GM19240 (cell line): ENCODE measurements at regions not wholly inside any gene's neighbourhood (a gene's known extent, or its start where the extent isn't known, plus 50 kb on each side); places are given as distances from the start of the nearest gene placed in this dataset.
"Not testable (repeated sequence)": the region's sequence is repeated elsewhere in the genome, so short reads cannot be mapped to it uniquely, and the experiment has no call there.

ENCODE experiments used
- DNase-seq: peaks from one replicate; pipeline ENCODE4 v3.0.0; 2011; ENCODE audit warnings: low spot score; ENCODE audit not compliant: insufficient read length

GRCh38 chr7:23887660-23888059 lies 177.6 kb downstream of the STK31 start:
- DNase-seq: no peak

DNA sequence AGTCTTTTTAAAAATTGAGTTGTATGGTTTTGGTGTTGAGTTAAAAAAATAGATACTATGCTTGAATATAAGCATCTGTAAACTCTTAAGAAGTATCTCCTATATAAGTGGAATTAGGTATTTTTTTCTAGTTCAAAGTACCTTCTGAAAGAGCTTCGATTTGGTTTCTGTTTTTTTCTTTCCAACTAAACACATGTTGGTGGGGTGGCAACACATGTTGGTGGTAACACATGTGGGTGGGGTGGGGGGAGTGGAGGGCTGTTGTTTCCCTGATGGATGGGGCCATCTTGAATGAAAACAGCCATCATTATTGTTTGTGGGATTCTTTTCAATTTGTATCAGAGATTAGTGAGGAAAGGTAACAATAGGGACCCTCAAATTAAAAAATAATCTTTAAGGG lies 178.9 kb downstream of the STK31 start:
- no peak for DNase-seq

DNA sequence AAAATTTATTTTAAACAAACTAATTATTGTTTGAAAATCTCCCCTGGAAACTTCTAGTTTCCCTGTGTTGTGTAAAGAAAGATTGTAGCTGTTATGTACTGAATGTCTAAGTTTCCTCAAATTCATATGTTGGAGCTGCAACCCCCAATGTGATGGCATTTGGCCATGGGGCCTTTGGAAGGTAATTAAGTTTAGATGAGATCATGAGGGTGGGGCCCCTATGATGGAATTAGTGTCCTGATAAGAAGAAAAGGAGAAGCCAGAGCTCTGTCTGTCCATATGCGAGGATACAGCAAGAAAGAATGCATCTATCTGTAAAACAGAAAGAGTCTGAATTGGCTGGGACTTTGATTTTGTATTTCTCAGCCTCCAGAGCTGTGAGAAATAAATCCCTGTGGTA lies 179.5 kb downstream of the STK31 start:
- DNase-seq: no peak

DNA sequence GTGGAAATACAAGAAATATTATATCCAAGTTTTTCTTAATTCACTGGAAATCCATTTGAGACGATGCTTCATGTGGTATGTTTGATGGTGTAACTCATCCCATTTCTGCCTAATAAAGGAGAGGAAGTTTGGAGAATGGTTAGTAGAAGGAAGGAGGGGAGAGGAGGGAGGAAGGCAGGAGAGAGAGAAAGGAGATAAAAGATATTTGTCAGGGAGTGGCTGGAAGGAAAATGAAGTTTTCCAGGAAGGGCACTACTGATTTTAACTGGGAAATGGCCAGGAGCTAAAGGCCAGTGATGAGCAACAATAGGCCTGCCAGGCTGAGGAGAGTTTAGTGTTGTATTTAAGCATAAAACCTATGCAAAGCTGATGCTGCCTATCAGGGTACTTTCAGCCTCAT lies 182.0 kb downstream of the STK31 start:
- no peak for DNase-seq

DNA sequence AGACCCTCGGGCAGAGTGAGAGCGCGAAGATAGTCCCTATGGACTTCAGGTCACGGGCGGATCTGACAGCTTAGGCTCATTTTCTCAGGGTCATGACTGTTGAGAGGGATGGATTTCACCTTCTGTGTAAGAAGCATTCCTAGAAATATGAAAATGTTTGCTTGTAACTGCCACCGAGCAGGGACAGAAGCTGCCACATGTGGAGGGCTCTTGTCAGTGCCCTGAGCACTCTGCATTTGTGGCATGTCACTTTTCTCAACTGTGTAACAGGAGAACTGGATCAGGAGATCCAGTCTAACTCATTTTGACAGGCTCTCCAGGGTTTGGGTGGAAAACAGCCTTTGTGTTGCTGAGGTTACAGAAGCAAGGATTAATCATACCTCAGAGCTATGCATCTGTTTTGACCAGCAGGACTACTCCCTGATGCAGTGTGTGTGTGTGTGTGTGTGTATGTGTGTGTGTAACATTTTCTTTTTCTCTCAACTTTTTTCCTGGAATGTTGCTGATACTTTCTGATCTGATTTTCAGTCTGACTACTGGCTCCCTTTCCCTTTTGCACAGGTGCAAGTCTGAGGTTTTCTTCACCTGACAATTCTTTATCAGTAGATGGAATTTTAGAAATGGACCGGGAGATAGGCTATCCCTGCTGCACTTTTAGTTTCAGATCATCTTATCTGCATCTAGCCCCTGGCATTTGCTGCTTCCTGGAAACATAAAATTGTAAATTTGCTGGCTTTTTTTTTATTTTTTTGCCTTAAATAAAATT lies 183.3 kb downstream of the STK31 start:
- DNase-seq: no peak

- no peak for DNase-seq
Measured at GRCh38 chr7:23893942-23894891, 184.2 kb downstream of the STK31 start.

DNA sequence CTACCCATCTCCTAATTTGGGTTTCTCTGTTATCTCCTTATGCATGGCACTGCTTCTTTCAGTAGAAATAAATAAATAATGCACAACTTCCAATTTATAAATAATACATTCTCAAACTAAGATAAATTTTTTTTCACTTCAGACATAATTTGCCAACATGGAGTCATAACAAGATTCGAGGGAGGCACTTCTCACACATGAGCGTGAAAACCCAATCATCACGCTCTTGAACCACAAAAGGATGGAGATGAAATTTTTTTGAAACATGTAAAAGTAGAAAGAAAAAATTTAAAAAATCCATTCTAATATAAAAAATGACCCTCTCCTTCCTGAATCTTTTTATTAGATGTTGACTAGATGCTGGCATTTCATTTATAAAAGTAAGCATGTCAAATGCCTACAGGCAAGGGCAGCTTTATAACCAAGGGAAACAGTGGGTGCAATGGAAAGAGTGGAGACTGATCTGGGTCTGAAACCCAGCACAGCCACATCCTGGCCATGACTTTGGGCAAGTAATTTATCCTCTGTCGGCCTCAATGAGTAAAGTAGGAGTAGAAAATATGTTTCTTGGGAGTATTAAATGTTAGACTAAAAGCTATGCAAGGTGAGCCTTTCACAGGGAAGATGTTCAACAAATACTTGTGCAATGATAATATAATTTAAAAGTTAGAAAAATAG lies 185.0 kb downstream of the STK31 start:
- no peak for DNase-seq

DNA sequence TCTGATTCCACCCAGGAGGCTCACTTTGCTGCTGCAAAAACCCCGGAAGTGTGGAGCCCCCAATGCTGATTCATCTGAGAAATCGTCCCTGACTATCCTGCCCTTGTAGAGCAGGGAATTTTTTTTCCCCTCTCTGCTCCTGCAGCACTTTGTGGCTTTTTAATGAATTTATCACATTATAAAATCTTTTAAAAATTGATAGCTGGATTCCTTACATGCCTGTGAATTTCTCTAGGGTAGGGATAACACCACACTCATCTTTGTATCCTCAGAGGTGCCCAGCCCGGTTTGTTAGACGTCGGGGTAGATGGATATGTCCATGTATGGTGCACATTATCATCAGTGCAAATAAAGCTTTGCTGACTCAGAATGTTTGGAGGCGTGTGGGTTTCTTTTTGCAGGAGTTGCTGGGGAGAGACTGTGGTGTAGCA lies 185.7 kb downstream of the STK31 start:
- no peak for DNase-seq

GRCh38 chr7:23898619-23899018 lies 188.6 kb downstream of the STK31 start:
- no peak for DNase-seq

DNA sequence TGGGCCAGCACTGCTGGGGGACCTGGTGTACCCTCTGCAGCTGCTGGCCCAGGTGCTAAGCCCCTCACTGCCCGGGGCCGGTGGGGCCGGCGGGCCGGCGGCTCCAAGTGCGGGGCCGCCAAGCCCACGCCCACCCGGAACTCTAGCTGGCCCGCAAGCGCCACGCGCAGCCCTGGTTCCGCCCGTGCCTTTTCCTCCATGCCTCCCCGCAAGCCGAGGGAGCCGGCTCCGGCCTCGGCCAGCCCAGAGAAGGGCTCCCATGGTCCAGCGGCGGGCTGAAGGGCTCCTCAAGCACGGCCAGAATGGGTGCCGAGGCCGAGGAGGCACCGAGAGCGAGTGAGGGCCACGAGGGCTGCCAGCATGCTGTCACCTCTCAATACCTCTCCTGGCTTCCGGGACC lies 194.9 kb downstream of the STK31 start:
- DNase-seq: not testable (repeated sequence)

- no peak for DNase-seq
Measured at GRCh38 chr7:23907012-23907411, 197.0 kb downstream of the STK31 start.

GRCh38 chr7:23909426-23909825 lies 199.4 kb downstream of the STK31 start:
- DNase-seq: no peak

DNA sequence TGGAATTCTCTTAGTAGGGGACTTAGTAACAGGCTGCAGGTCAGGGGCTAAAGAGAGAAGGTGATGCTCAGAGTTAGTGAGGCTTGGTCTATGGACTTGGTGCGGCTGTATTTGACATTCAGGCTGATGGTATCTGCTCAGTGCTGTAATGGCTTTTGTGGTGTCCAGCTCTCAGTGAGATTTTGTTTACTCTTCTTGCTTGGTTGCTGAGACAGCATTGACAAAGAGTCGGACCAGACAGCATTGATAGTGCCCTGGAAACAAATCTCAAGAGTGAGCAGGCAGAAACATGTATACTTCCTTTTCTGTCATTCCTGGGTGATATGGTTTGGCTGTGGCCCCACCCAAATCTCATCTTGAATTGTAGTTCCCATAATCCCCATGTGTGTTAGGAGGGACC lies 202.0 kb downstream of the STK31 start:
- no peak for DNase-seq

DNA sequence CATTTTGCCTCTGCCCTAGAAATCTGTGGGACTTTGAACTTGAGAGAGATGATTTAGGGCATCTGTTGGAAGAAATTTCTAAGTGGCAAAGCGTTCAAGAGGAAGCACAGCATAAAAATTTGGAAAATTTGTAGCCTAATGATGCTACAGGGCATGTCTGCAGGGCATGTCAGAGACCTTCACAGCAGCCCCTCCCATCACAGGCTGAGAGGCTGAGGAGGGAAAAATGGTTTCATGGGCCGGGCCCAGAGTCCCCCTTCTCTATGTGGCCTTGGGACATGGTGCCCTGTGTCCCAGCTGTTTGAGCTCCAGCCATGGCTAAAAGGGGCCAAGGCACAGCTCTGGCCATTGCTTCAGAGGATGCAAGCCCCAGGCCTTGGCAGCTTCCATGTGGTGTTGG lies 203.0 kb downstream of the STK31 start:
- DNase-seq: no peak

DNA sequence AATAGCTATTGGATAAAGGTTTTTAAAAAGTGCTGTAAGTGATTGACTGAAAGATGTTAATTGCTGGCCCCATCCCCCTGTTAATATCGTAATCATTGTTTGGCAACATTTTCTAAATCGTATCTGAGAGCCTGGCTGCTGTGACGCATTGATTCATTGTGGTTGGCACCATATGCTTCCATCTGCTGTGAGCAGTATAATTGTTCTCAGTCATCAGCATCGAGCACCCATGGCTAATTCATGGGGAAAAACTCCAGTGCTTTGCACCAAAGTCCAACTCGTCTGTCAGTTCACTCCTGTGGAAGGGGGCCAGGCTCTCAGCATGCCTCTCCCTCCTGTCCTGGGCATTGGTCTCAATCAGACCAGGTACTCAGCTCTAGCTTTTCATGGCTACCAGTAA lies 205.2 kb downstream of the STK31 start:
- no peak for DNase-seq

- DNase-seq: no peak
Measured at GRCh38 chr7:23918286-23918685, 208.3 kb downstream of the STK31 start.

- DNase-seq: no peak
Measured at GRCh38 chr7:23918856-23919255, 208.8 kb downstream of the STK31 start.

GRCh38 chr7:23925088-23925487 lies 215.1 kb downstream of the STK31 start:
- no peak for DNase-seq

- DNase-seq: no peak
Measured at GRCh38 chr7:23927709-23928417, 217.8 kb downstream of the STK31 start.

DNA sequence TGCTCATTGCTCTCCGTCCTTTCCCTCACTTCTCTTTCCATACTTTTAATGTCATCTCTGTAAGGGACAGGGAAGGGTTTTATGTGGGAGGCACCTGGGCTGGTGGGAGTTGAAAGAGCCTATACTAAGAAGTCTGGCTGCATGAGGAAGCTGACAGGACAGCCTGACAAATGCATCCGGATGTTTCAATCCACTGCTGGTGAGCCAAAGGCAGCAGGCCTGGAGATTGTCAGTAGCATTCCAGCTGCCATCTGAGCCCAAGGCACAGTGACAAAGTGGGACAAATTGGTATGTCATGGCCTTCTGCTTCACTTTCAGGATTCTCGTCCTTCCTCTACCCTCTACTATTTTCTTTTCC lies 218.4 kb downstream of the STK31 start:
- no peak for DNase-seq

GRCh38 chr7:23930312-23930711 lies 220.3 kb downstream of the STK31 start:
- DNase-seq: no peak
